ENCODE measurements at regions not wholly inside any gene's neighbourhood (a gene's known extent, or its start where the extent isn't known, plus 50 kb on each side); places are given as distances from the start of the nearest gene placed in this dataset.

GRCh38 chr5:54621709-54622108 lies 104.2 kb downstream of the SNX18 start:
- no peak for DNase-seq (ENCODE audit: insufficient read length, low spot score)
- FAIRE-seq: no peak
- no peak for TF ChIP-seq POLR2A (IDR thresholded peaks at IDR 0.05; ENCODE audit: low read depth, low read length)

GRCh38 chr5:54621048-54621447 lies 103.5 kb downstream of the SNX18 start:
- TF ChIP-seq POLR2A (IDR thresholded peaks at IDR 0.05; ENCODE audit: low read depth, low read length): no peak
- no peak for DNase-seq (ENCODE audit: insufficient read length, low spot score)
- FAIRE-seq: no peak

- no peak for FAIRE-seq
- no peak for TF ChIP-seq POLR2A (IDR thresholded peaks at IDR 0.05; ENCODE audit: low read depth, low read length)
- DNase-seq (ENCODE audit: insufficient read length, low spot score): no peak
Measured at GRCh38 chr5:54620141-54620933, 102.8 kb downstream of the SNX18 start.

- no peak for DNase-seq (ENCODE audit: insufficient read length, low spot score)
- no peak for FAIRE-seq
- no peak for TF ChIP-seq POLR2A (IDR thresholded peaks at IDR 0.05; ENCODE audit: low read depth, low read length)
Measured at GRCh38 chr5:54619731-54620130, 102.2 kb downstream of the SNX18 start.

GRCh38 chr5:54616518-54617220 lies 99.1 kb downstream of the SNX18 start:
- no peak for FAIRE-seq
- DNase-seq (ENCODE audit: insufficient read length, low spot score): no peak
- TF ChIP-seq POLR2A (IDR thresholded peaks at IDR 0.05; ENCODE audit: low read depth, low read length): no peak

GRCh38 chr5:54616031-54616430 lies 98.5 kb downstream of the SNX18 start:
- no peak for TF ChIP-seq POLR2A (IDR thresholded peaks at IDR 0.05; ENCODE audit: low read depth, low read length)
- DNase-seq (ENCODE audit: insufficient read length, low spot score) (no peak), FAIRE-seq (no peak)

- FAIRE-seq: no peak
- no peak for DNase-seq (ENCODE audit: insufficient read length, low spot score)
- no peak for TF ChIP-seq POLR2A (IDR thresholded peaks at IDR 0.05; ENCODE audit: low read depth, low read length)
Measured at GRCh38 chr5:54615381-54615780, 97.8 kb downstream of the SNX18 start.

- no peak for TF ChIP-seq POLR2A (IDR thresholded peaks at IDR 0.05; ENCODE audit: low read depth, low read length)
- no peak for DNase-seq (ENCODE audit: insufficient read length, low spot score)
- FAIRE-seq: no peak
Measured at GRCh38 chr5:54612711-54613110, 95.2 kb downstream of the SNX18 start.

GRCh38 chr5:54611290-54611951 lies 93.9 kb downstream of the SNX18 start:
- DNase-seq (ENCODE audit: insufficient read length, low spot score) (no peak), FAIRE-seq (no peak)
- TF ChIP-seq POLR2A (IDR thresholded peaks at IDR 0.05; ENCODE audit: low read depth, low read length): no peak

- no peak for TF ChIP-seq POLR2A (IDR thresholded peaks at IDR 0.05; ENCODE audit: low read depth, low read length)
- FAIRE-seq (no peak), DNase-seq (ENCODE audit: insufficient read length, low spot score) (no peak)
Measured at GRCh38 chr5:54610197-54610944, 92.8 kb downstream of the SNX18 start.

- TF ChIP-seq POLR2A (IDR thresholded peaks at IDR 0.05; ENCODE audit: low read depth, low read length): no peak
- no peak for FAIRE-seq
- DNase-seq (ENCODE audit: insufficient read length, low spot score): no peak
Measured at GRCh38 chr5:54608423-54609085, 91.0 kb downstream of the SNX18 start.

- no peak for FAIRE-seq
- TF ChIP-seq POLR2A (IDR thresholded peaks at IDR 0.05; ENCODE audit: low read depth, low read length): no peak
Measured at GRCh38 chr5:54607006-54607405, 89.4 kb downstream of the SNX18 start.

GRCh38 chr5:54603372-54603771 lies 85.8 kb downstream of the SNX18 start:
- FAIRE-seq: no peak
- no peak for TF ChIP-seq POLR2A (IDR thresholded peaks at IDR 0.05; ENCODE audit: low read depth, low read length)
- no peak for DNase-seq (ENCODE audit: insufficient read length, low spot score)

More at GRCh38 chr5:54607006-54607405, 89.4 kb downstream of the SNX18 start:
- DNase-seq (ENCODE audit: insufficient read length, low spot score): no peak
